GM12878 (cell line): ENCODE measurements at regions not wholly inside any gene's neighbourhood (a gene's known extent, or its start where the extent isn't known, plus 50 kb on each side); places are given as distances from the start of the nearest gene placed in this dataset.

Experiments used
- ATAC-seq: fragments of 200-7000 bp; cut with Tn5 transposase; 3 replicates; pipeline ENCODE4 v1.9.1; 2020; ENCODE audit warnings: mild to moderate bottlenecking, moderate library complexity
- BruUV-seq: library from RNA; stranded (reverse); fragments of 400-500 nt; replicated peaks from 2 replicates; lab custom pipeline; 2021; lab: Mats Ljungman, UMichigan
- CTCF ChIA-PET: fragments of 300-600 bp; sonication (Branson Sonifier 250); formaldehyde crosslinking; extraction: SDS; loops from one replicate; lab custom pipeline; 2021; ENCODE audit warnings: inconsistent platforms; lab: Yijun Ruan, JAX
- POLR2A ChIA-PET: fragments of 350-600 bp; formaldehyde crosslinking; extraction: SDS; loops from one replicate; lab custom pipeline; 2021; ENCODE audit warnings: inconsistent platforms; lab: Charles Lee
- RAD21 ChIA-PET: fragments of 300-600 bp; sonication (Branson Sonifier 250); formaldehyde crosslinking; loops from one replicate; lab custom pipeline; 2023; ENCODE audit warnings: antibody characterized with exemption; ENCODE audit not compliant: unreplicated experiment; lab: Charles Lee
- SMC1A ChIA-PET: fragments of 300-600 bp; sonication (Branson Sonifier 250); formaldehyde crosslinking; loops from one replicate; lab custom pipeline; 2023; ENCODE audit not compliant: unreplicated experiment, uncharacterized antibody; lab: Charles Lee
- DNase-seq: peaks from one replicate; pipeline ENCODE4 v3.0.0-alpha.2; 2011; ENCODE audit warnings: low read depth, low spot score
- FAIRE-seq: peaks from 3 replicates; lab custom pipeline; 2011; peaks lifted over from hg19 to GRCh38; lab: Jason Lieb, UNC
- H2AFZ ChIP-seq: 2 replicates; pipeline ENCODE4 v1.6.0; 2011; ENCODE audit warnings: low read depth, low read length, control low read depth; ENCODE audit not compliant: control insufficient read depth
- H3K27ac ChIP-seq: 2 replicates; pipeline ENCODE4 v1.5.1; 2011; ENCODE audit warnings: control low read depth; ENCODE audit not compliant: control insufficient read depth, insufficient read depth
- H3K27me3 ChIP-seq, 2 experiments: replicated peaks in 1 of 2; 2 replicates each; pipeline versions ENCODE4 v1.6.0 to v1.6.1; 2011; ENCODE audit warnings: low read length in 1 of 2; ENCODE audit not compliant: control insufficient read depth in 2 of 2, insufficient read depth in 2 of 2
- H3K36me3 ChIP-seq, 2 experiments: 2 replicates each; pipeline ENCODE4 v1.5.1; 2011; ENCODE audit warnings: low read length in 1 of 2; ENCODE audit not compliant: control insufficient read depth in 2 of 2, insufficient read depth in 2 of 2
- H3K4me1 ChIP-seq: 2 replicates; pipeline ENCODE4 v1.6.1; 2011; ENCODE audit warnings: mild to moderate bottlenecking, low read length, moderate library complexity, mixed read lengths; ENCODE audit not compliant: control insufficient read depth, insufficient read depth
- H3K4me2 ChIP-seq: 2 replicates; pipeline ENCODE4 v1.6.0; 2011; ENCODE audit warnings: control low read depth; ENCODE audit not compliant: control insufficient read depth, insufficient read depth
- H3K4me3 ChIP-seq: fragments of 200-600 bp; sonication (generic); 2 replicates; pipeline ENCODE4 v1.5.1; 2016
- H3K79me2 ChIP-seq: 2 replicates; pipeline ENCODE4 v1.6.0; 2011; ENCODE audit warnings: low read length; ENCODE audit not compliant: control insufficient read depth, insufficient read depth
- H3K9ac ChIP-seq: 2 replicates; pipeline ENCODE4 v1.8.0; 2011; ENCODE audit warnings: low read length, control low read depth, mixed read lengths; ENCODE audit not compliant: control insufficient read depth, insufficient read depth
- H3K9me3 ChIP-seq: replicated peaks from 3 replicates; pipeline ENCODE4 v1.5.1; 2011; ENCODE audit warnings: mild to moderate bottlenecking, low read length; ENCODE audit not compliant: control insufficient read depth, insufficient read depth
- H4K20me1 ChIP-seq: 2 replicates; pipeline ENCODE4 v1.6.0; 2011; ENCODE audit not compliant: control insufficient read depth, insufficient read depth
- BMI1 ChIP-seq: fragments of 450-650 bp; IDR thresholded peaks from 2 replicates; pipeline ENCODE4 v1.6.1; 2016; ENCODE audit warnings: mild to moderate bottlenecking, moderate library complexity, borderline replicate concordance
- BRCA1 ChIP-seq: IDR thresholded peaks from 2 replicates; pipeline ENCODE4 v1.6.1; 2011; ENCODE audit warnings: low read depth, low read length, improper control_type of control experiment
- CBX3 ChIP-seq: fragments of 200-600 bp; sonication (generic); IDR thresholded peaks from 2 replicates; pipeline ENCODE4 v1.6.1; 2016; ENCODE audit warnings: low read depth, borderline replicate concordance
- CREM ChIP-seq: IDR thresholded peaks from 2 replicates; pipeline ENCODE4 v1.6.1; 2014; ENCODE audit warnings: antibody characterized with exemption, low read depth
- DPF2 ChIP-seq: fragments of 450-650 bp; IDR thresholded peaks from 2 replicates; pipeline ENCODE4 v1.6.1; 2017; ENCODE audit warnings: mild to moderate bottlenecking
- ELK1 ChIP-seq: IDR thresholded peaks from 2 replicates; pipeline ENCODE4 v1.6.1; 2012; ENCODE audit warnings: low read depth, low read length, improper control_type of control experiment
- HDGF ChIP-seq: fragments of 450-650 bp; IDR thresholded peaks from 2 replicates; pipeline ENCODE4 v1.6.1; 2016; ENCODE audit warnings: antibody characterized with exemption
- IKZF2 ChIP-seq, 2 experiments: fragments of 450-650 bp; IDR thresholded peaks; 2 replicates each; pipeline ENCODE4 v1.6.1; 2017; ENCODE audit warnings: mild to moderate bottlenecking in 2 of 2, moderate library complexity in 2 of 2
- IRF4 ChIP-seq: IDR thresholded peaks from 2 replicates; pipeline ENCODE4 v1.6.1; 2011; ENCODE audit warnings: low read depth, low read length
- KDM1A ChIP-seq: fragments of 200-600 bp; sonication (generic); IDR thresholded peaks from 2 replicates; pipeline ENCODE4 v1.6.1; 2016; ENCODE audit warnings: borderline replicate concordance
- LARP7 ChIP-seq: fragments of 450-650 bp; IDR thresholded peaks from 2 replicates; pipeline ENCODE4 v1.6.1; 2017; ENCODE audit warnings: mild to moderate bottlenecking
- PAX8 ChIP-seq: fragments of 450-650 bp; IDR thresholded peaks from 2 replicates; pipeline ENCODE4 v1.6.1; 2017; ENCODE audit warnings: mild to moderate bottlenecking, moderate library complexity
- RAD21 ChIP-seq: IDR thresholded peaks from 2 replicates; pipeline ENCODE4 v1.6.1; 2011; ENCODE audit warnings: mild to moderate bottlenecking, low read depth, low read length, moderate library complexity; ENCODE audit not compliant: insufficient read depth
- RB1 ChIP-seq: fragments of 450-650 bp; formaldehyde crosslinking; IDR thresholded peaks from 2 replicates; pipeline ENCODE4 v1.6.1; 2017; ENCODE audit warnings: mild to moderate bottlenecking, borderline replicate concordance
- SMAD5 ChIP-seq: IDR thresholded peaks from 2 replicates; pipeline ENCODE4 v1.6.1; 2016; ENCODE audit warnings: antibody characterized with exemption, low read depth
- SPI1 ChIP-seq: IDR thresholded peaks from 2 replicates; pipeline ENCODE4 v1.6.1; 2011; ENCODE audit warnings: low read depth, mild to moderate bottlenecking, low read length, moderate library complexity, borderline replicate concordance; ENCODE audit not compliant: insufficient read depth
- STAT3 ChIP-seq: IDR thresholded peaks from 2 replicates; pipeline ENCODE4 v1.6.1; 2011; ENCODE audit warnings: low read depth, low read length, improper control_type of control experiment
- SUPT20H ChIP-seq: IDR thresholded peaks from 2 replicates; pipeline ENCODE4 v1.6.1; 2011; ENCODE audit warnings: low read depth, mild to moderate bottlenecking, low read length, moderate library complexity, borderline replicate concordance; ENCODE audit not compliant: control insufficient read depth
- YBX1 ChIP-seq: fragments of 450-650 bp; IDR thresholded peaks from 2 replicates; pipeline ENCODE4 v1.6.1; 2016; ENCODE audit warnings: antibody characterized with exemption
- ZNF24 ChIP-seq: fragments of 450-650 bp; IDR thresholded peaks from 2 replicates; pipeline ENCODE4 v1.6.1; 2017; ENCODE audit warnings: antibody characterized with exemption, mild to moderate bottlenecking
- ZNF622 ChIP-seq: fragments of 450-650 bp; IDR thresholded peaks from 2 replicates; pipeline ENCODE4 v1.6.1; 2017; ENCODE audit warnings: mild to moderate bottlenecking, inconsistent platforms
- ZSCAN29 ChIP-seq: fragments of 450-650 bp; IDR thresholded peaks from 2 replicates; pipeline ENCODE4 v1.6.1; 2017; ENCODE audit warnings: mild to moderate bottlenecking, moderate library complexity
- WGBS: methylation state at CpG from one replicate; pipeline ENCODE4 v1.1.6; 2016; ENCODE audit warnings: low lambda C conversion rate; ENCODE audit not compliant: insufficient replicate concordance, insufficient coverage; ENCODE audit errors: missing lambda C conversion rate; 5-methylcytosine and 5-hydroxymethylcytosine counted together
- in situ Hi-C: fragments of 300-500 bp; cut with MboI; formaldehyde crosslinking; loops from 9 replicates; pipeline ENCODE4 v1.14.3; 2018; ENCODE audit warnings: mixed read lengths
- intact Hi-C: fragments of 100-400 bp; cut with micrococcal nuclease; formaldehyde crosslinking; loops from one replicate; pipeline ENCODE4 v1.14.2; 2022; ENCODE audit not compliant: unreplicated experiment

DNA sequence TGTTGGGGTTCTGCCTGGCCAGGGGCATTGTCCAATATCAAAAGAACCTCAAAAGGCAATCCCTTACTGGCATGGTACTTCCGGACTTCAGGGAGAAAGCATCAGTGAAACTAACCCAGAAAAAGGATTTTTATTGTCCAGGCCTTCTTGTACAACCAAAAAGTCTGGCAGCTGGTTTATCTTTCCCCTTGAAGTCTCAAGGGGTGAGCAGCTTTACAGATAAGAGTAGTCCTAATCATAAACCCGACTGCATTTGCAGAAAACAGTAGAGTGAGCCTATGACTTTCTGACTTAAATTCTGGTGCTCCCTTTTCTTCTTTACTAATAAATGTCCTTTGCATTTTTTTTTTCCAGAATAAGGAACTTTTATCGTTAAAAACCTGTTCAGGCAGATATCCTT lies 104.0 kb upstream of the CHRM3 start:
- SMC1A ChIA-PET = no interaction called here
- Histone ChIP-seq H3K4me2 (no peak overlapping the region), H4K20me1 (no peaks in the 10 kb centered on the region), H3K9me3 (no peaks in the 10 kb centered on the region), H2AFZ (no peak overlapping the region), H3K4me3 (no peak overlapping the region)
- no peak for FAIRE-seq
- no peak for TF ChIP-seq BMI1
- TF ChIP-seq ZSCAN29 = no peak
- TF ChIP-seq SMAD5 = no peak
- TF ChIP-seq DPF2 = no peak
- no peak for TF ChIP-seq HDGF
- TF ChIP-seq YBX1 = no peak
- no peak for TF ChIP-seq IRF4
- TF ChIP-seq CBX3 = no peak
- no peak for TF ChIP-seq RB1
- no peak for TF ChIP-seq KDM1A
- TF ChIP-seq, all 136 proteins: peak for 0
- ATAC-seq (no peak), DNase-seq (no peak)
- H3K27ac ChIP-seq = no peak overlapping the region
- no peaks in the 10 kb centered on the region for H3K36me3 ChIP-seq
- no TSS peak for BruUV-seq
- POLR2A ChIA-PET = no interaction called here
- in situ Hi-C loops (no loop called here), intact Hi-C loops (no loop called here)
- no peak overlapping the region for H3K9ac ChIP-seq
- RAD21 ChIA-PET = no interaction called here
- 0% methylated on average over 3 of the region's 3 CpGs for WGBS
- H3K27me3 ChIP-seq = no peaks in the 10 kb centered on the region
- no peaks in the 10 kb centered on the region for H3K4me1 ChIP-seq
- CTCF ChIA-PET = no interaction called here
- no peaks in the 10 kb centered on the region for H3K79me2 ChIP-seq

DNA sequence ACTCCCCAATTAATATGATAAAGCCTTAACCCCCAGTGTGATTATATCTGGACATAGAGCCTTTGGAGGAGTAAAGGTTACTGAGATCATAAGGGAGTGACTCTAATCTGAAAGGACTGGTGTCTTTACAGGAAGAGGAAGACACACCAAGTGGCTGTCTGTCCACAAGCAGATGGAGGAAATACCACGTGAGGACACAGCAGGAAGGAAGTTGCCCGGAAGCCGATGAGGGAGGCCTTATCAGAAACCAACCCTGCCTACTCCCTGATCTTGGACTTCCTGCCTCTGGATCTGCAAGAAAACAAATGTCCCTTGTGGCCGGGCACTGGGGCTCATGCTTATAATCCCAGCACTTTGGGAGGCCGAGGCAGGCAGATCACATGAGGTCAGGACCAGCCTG lies 110.3 kb upstream of the CHRM3 start:
- H3K4me3 ChIP-seq = no peak overlapping the region
- no peak overlapping the region for H3K4me2 ChIP-seq
- intact Hi-C loops = no loop called here
- DNase-seq = no peak
- no peaks in the 10 kb centered on the region for H4K20me1 ChIP-seq
- in situ Hi-C loops = no loop called here
- no peaks in the 10 kb centered on the region for H3K79me2 ChIP-seq
- H2AFZ ChIP-seq = no peak overlapping the region
- H3K27me3 ChIP-seq = no peaks in the 10 kb centered on the region
- FAIRE-seq = no peak
- no peak overlapping the region for H3K27ac ChIP-seq
- ATAC-seq = no peak
- no peaks in the 10 kb centered on the region for H3K36me3 ChIP-seq
- ChIA-PET RAD21 (no interaction called here), SMC1A (no interaction called here), POLR2A (no interaction called here), CTCF (no interaction called here)
- no peaks in the 10 kb centered on the region; the same call in 2 of the 3 replicates for H3K9me3 ChIP-seq
- WGBS = 0% methylated on average over 5 of the region's 5 CpGs
- no peak overlapping the region for H3K9ac ChIP-seq
- BruUV-seq = no TSS peak
- no peaks in the 10 kb centered on the region for H3K4me1 ChIP-seq
- TF ChIP-seq ELK1 (no peak), STAT3 (no peak), BRCA1 (no peak), IKZF2 (IDR thresholded peaks at IDR 0.05) (no peak), RB1 (no peak), PAX8 (no peak), SUPT20H (no peak), ZNF622 (no peak), YBX1 (no peak), LARP7 (no peak), ZNF24 (no peak), CREM (no peak), RAD21 (no peak), SPI1 (no peak)
